Suppressor macrophage treated with lipopolysaccharide for 4 hours (primary cell): ENCODE measurements at regions not wholly inside any gene's neighbourhood (a gene's known extent, or its start where the extent isn't known, plus 50 kb on each side); places are given as distances from the start of the nearest gene placed in this dataset.

Experiments
- DNase-seq: peaks from one replicate; pipeline ENCODE4 v3.0.0-alpha.2; 2020

GRCh38 chr7:109003742-109004141, 434.1 kb downstream of the DNAJB9 start:
- DNase-seq = peak; percentile 12

DNA sequence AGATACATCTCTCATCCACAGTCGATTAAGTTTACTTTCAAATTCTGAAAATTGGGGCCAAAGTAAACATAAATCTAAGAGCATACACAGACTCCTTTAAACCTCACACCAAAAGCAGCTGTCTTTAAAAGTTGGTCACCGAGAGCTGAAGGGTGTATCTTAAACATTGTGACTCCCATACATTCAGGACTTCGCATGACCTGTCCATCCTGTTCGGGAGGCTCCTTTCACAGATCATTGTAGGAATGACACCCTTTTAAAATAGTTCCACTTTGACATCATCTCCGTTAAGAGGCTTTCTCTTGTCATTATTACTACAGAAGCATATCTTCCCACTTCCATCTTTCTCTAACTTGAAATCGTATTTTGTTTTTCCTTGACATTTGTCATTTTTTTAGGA, 440.0 kb downstream of the DNAJB9 start:
- DNase-seq = no peak

DNA sequence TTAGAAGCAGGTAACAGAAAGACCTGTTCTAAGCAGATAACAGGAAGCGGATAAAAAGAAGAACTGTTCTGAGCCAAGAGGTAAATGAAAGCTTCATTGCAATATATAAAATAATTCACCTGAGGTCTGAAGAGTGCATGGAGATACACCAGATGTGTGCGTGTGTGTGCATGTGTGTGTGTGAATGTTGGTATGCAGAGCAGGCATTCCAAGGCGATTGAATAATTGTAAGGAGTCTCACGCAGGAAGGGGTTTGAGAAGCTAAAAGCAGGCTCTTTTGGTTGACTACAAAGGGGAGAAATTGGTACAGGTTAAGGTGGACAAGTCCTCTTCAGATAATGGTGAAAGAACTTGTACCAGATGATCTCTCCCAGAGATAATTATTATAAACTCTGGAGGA, 450.6 kb downstream of the DNAJB9 start:
- DNase-seq = no peak

- no peak for DNase-seq
These were observed 451.7 kb downstream of the DNAJB9 start for GRCh38 chr7:109021390-109021789.

GRCh38 chr7:109029866-109030265, 460.2 kb downstream of the DNAJB9 start:
- DNase-seq = no peak

DNA sequence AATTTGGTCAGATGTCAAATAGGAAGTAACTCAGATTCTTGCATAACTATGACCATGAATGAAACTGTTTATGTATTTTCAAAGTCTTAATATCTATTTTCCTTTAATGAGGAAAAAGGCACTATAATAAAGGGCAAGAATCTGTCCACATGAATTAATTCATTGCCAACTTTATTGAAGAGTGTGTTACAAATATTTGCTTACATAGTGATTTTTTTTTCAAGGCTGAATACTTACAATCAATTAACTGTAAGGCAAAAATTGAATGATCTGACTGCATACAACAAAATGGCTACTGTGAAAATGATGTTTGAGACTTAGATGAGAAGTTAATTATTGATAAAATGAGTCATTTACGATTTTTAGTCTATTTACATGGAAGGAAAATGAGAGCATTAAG, 475.0 kb downstream of the DNAJB9 start:
- DNase-seq = no peak

GRCh38 chr7:109049366-109049765, 479.7 kb downstream of the DNAJB9 start:
- no peak for DNase-seq

DNA sequence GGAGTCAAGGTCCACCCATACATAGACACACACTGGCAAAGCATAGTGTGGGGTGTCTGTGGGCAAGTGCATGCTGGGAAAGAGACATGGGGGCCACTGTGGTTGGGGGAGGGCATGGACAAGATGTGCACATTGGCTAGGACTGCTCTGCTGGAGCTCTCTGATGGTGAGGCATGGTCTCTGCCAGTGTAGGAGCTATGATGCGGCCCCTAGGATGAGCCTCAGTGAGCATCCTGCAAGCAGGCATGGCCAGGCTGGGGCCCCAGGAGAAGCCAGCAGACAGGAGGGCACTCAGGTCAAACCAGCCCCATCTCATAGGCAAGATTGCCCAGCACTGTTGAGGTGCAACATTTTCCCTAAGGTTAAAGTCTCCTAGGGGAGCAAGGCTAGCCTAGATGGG, 489.4 kb downstream of the DNAJB9 start:
- DNase-seq = no peak

- DNase-seq = no peak
These were observed 493.1 kb downstream of the DNAJB9 start for GRCh38 chr7:109062798-109063197.

DNA sequence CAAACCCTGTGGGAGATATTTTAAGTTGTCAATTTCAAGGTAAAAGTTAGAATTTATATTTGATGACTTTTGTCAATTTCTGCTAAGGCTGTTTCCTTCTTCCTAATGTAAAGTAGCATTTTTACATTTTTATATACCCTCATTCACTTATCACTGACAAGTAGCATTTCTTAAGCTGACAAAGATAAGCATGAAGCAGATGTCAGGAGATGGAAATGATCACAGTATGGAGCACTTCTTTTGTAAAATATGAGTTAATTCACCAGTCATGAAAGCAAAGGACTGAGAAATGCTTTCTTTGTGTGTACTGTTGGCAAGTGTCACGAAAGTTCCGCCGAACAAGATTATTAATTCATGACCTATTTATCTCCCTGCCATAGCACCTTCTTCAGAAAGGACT, 503.9 kb downstream of the DNAJB9 start:
- DNase-seq = no peak

- no peak for DNase-seq
These were observed 506.8 kb downstream of the DNAJB9 start for GRCh38 chr7:109076396-109076972.

GRCh38 chr7:109091042-109091441, 521.4 kb downstream of the DNAJB9 start:
- DNase-seq = no peak

DNA sequence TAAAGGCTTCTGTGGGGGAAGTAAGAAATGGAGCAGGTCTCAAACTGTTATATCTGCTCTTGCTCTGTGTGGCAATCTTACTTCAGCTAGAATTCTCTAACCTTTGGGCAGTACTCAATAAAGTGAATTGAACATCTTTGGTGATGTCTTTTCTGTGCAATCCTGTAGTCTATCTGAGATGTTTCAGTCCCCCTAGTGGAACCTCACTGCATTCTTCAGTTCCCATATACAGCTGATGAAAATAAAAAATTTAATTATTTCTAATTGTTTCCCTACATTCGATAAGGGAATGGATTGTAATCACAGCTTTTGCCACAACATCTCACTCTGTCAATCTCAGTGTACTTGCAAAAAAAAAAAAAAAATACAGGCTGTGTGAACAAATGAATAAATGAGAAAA, 522.6 kb downstream of the DNAJB9 start:
- DNase-seq = no peak

GRCh38 chr7:109101332-109101731, 531.7 kb downstream of the DNAJB9 start:
- no peak for DNase-seq

GRCh38 chr7:109109558-109109957, 539.9 kb downstream of the DNAJB9 start:
- DNase-seq = no peak

DNA sequence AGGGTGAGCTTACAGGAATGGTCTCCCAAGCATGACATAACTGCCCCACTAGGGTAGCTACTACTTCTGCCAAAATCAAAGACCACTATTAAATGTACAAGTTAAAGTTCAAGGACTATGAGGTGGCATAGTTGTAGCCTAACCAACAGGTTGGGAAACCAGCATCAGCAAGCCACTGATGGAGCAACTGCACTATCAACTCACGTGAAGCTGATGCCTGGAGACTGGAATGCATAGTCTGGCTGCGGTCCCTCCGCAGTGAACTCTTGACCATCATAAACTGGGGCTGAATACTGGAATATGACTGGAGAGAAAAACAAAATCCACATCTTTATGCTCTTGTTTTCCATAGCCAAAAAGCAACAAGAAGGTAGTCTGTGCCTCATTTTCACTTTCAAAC, 541.4 kb downstream of the DNAJB9 start:
- no peak for DNase-seq

- no peak for DNase-seq
These were observed 552.1 kb downstream of the DNAJB9 start for GRCh38 chr7:109121599-109122300.

GRCh38 chr7:109125001-109125400, 555.3 kb downstream of the DNAJB9 start:
- no peak for DNase-seq

- no peak for DNase-seq
These were observed 556.9 kb downstream of the DNAJB9 start for GRCh38 chr7:109126404-109127050.

DNA sequence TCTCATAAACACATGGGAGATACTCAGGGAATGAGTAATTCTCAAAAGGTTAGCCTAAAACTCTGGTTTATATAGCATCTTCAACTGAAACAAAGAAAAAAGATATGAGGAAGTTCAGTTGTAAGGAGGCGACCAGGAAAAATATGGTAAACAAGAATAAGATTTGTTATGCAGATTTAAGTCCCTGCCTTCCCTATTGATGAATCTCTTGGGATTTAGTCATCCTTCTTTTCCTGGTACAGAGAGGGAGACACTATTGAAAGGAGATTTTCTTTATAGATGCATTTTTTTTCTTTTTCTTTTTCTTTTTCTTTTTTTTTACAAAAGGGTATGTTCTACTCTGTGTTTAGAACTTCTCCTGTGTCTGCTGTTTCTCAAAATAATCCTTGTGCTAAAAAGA, 557.5 kb downstream of the DNAJB9 start:
- DNase-seq = no peak

GRCh38 chr7:109131141-109131540, 561.5 kb downstream of the DNAJB9 start:
- no peak for DNase-seq

DNA sequence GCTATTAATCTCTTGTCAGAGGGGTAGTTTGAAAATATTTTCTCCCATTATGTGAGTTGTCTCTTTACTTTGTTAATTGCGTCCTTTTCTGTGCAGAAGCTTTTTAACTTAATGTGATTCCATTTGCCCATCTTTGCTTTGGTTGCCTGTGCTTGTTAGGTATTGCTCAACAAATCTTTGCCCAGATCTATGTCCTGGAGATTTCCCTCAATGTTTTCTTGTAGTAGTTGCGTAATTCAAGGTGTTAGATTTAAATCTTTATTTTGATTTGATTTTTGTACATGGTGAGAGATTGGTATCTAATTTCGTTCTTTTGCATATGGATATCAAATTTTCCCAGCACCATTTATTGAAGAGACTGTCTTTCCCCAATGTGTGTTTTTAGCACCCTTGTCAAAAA, 567.2 kb downstream of the DNAJB9 start:
- DNase-seq = no peak

DNA sequence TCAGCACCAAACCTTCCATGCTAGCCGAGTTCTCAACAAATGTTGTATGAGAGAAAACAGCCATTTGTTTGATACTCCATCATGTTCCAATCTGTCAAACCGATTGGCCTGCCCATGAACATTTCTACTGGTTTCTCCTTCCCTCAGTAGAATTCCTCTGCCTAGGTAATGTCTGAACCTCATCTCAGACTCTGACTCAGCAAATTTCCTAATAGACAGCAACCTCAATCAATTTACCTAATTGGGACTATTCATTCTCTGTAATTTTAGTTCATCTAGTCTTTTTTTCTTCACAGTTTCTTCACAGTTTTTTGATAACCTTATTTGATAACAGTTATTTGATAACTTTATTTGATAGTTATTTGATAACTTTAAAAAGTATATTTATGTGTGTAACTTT, 585.1 kb downstream of the DNAJB9 start:
- no peak for DNase-seq

DNA sequence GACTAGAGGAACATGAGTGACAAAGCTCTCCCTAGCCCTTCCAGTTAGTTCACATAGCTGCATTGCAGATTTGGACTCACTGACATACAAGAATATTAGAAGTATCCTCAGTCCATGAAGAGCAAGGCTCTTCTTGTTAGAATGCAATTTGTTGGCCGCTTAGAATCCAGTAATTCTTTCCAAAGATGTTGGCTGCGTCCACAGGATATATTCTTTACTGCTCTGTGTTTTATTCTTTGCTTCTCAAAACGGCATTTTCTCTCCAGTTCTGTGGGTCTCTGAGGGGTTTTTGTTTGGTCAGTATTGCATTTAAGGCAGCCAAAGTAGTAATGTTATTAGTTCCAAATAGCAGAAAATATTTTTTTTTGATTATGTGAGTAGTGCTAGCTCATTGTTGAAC, 588.6 kb downstream of the DNAJB9 start:
- no peak for DNase-seq

DNA sequence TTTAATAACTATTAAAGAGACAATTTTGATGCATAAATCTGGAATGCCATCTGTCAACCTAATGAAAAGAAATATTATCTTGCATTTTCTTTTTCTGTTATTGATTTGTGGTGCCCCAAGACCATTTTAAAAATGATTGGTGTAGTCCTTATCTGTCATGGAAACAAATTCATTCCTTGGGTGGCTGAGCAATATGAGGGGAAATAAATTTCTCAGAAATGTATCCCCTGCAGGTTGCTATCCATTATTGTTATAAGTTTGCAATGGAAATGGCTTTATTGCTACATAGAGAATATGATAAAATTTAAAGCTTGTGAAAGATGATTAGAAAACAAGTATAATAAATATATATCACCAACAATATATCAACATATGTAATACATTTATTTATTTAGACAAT, 607.0 kb downstream of the DNAJB9 start:
- DNase-seq = no peak
